ENCODE measurements at regions not wholly inside any gene's neighbourhood (a gene's known extent, or its start where the extent isn't known, plus 50 kb on each side); places are given as distances from the start of the nearest gene placed in this dataset.

- Histone ChIP-seq H3K9me3 (no peaks in the 10 kb centered on the region), H3K27me3 (no peaks in the 10 kb centered on the region), H3K4me1 (no peaks in the 10 kb centered on the region), H3K4me3 (no peak overlapping the region), H3K27ac (no peak overlapping the region), H3K36me3 (replicated peaks in 1 of 2; ENCODE audit: insufficient read depth in 1 of 2, low read depth in 2 of 2) (no peaks in the 10 kb centered on the region)
- ATAC-seq (no peak), DNase-seq (no peak)
- TF ChIP-seq CTCF (IDR thresholded peaks at IDR 0.05) (no peak), POLR2A (IDR thresholded peaks at IDR 0.05) (no peak)
- intact Hi-C loops (cut with DNase I) = no loop called here
- WGBS, 2 donors = 45 to 83% methylated on average over 2 of the region's 2 CpGs
Measured at GRCh38 chr10:52631146-52631545, 141.4 kb downstream of the MBL2 start.

DNA sequence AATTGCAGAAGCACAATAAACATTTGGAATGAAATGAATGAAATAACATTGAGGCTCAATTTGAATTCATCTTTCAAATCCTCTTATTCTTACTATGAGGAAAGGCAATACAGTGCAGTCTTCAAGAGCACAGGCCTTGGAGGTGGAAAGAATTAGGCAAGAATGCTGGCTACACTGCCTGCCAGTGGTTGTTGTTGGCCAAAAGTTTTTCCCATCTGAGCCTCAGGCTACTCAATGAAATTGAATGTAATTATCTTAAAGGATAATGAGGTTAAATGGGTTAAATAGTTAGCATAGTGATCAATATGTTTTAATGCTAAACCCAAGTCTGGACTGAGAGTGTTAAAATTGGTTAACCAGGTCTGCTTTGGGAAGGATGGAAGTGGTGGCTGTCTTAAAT is 140.9 kb downstream of the MBL2 start:
- ATAC-seq (no peak), DNase-seq (no peak)
- Histone ChIP-seq H3K36me3 (replicated peaks in 1 of 2; ENCODE audit: insufficient read depth in 1 of 2, low read depth in 2 of 2) (no peaks in the 10 kb centered on the region), H3K4me3 (no peak overlapping the region), H3K4me1 (no peaks in the 10 kb centered on the region), H3K9me3 (no peaks in the 10 kb centered on the region), H3K27ac (no peak overlapping the region), H3K27me3 (no peaks in the 10 kb centered on the region)
- intact Hi-C loops (cut with DNase I) = no loop called here
- no peak for TF ChIP-seq CTCF (IDR thresholded peaks at IDR 0.05)

- H3K36me3 ChIP-seq (replicated peaks in 1 of 2; ENCODE audit: insufficient read depth in 1 of 2, low read depth in 2 of 2) = no peaks in the 10 kb centered on the region
- ATAC-seq (no peak), DNase-seq (no peak)
- H3K27ac ChIP-seq = no peak overlapping the region
- 33% methylated on average over 3 of the region's 3 CpGs for WGBS, 2 donors
- intact Hi-C loops (cut with DNase I) = no loop called here
- H3K27me3 ChIP-seq = no peaks in the 10 kb centered on the region
- no peaks in the 10 kb centered on the region for H3K4me1 ChIP-seq
- H3K4me3 ChIP-seq = no peak overlapping the region
- TF ChIP-seq POLR2A (IDR thresholded peaks at IDR 0.05) = no peak
- no peak for TF ChIP-seq CTCF (IDR thresholded peaks at IDR 0.05)
- no peaks in the 10 kb centered on the region for H3K9me3 ChIP-seq
Measured at GRCh38 chr10:52632591-52632990, 140.0 kb downstream of the MBL2 start.

DNA sequence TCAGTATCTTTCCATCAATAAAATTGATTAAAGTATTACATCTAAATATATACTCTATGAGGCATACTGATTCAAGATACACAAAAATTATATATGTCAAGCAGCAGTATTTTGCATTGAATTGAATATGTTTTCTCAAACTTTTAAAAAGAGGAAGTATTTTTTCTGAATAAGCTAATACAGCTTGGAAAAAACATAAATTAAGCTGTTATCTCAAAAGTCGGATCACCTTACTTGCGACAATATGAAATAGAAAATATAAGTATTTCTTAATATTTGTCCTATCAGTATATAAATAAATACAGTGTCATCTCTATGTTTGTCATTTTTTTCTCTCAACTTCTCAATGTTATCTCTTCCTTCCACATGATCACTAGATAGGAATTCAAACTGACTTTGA is 139.3 kb downstream of the MBL2 start:
- H3K27me3 ChIP-seq = no peaks in the 10 kb centered on the region
- ATAC-seq (no peak), DNase-seq (no peak)
- H3K4me3 ChIP-seq = no peak overlapping the region
- H3K4me1 ChIP-seq = no peaks in the 10 kb centered on the region
- intact Hi-C loops (cut with DNase I) = no loop called here
- H3K27ac ChIP-seq = no peak overlapping the region
- H3K36me3 ChIP-seq (replicated peaks in 1 of 2; ENCODE audit: insufficient read depth in 1 of 2, low read depth in 2 of 2) = no peaks in the 10 kb centered on the region
- no peaks in the 10 kb centered on the region for H3K9me3 ChIP-seq
- 73 to 74% methylated on average over 2 of the region's 2 CpGs for WGBS, 2 donors
- TF ChIP-seq POLR2A (IDR thresholded peaks at IDR 0.05) = no peak
- TF ChIP-seq CTCF (IDR thresholded peaks at IDR 0.05) = no peak

GRCh38 chr10:52635651-52636050 is 136.9 kb downstream of the MBL2 start:
- Histone ChIP-seq H3K36me3 (replicated peaks in 1 of 2; ENCODE audit: insufficient read depth in 1 of 2, low read depth in 2 of 2) (no peaks in the 10 kb centered on the region), H3K27ac (no peak overlapping the region), H3K4me1 (no peaks in the 10 kb centered on the region), H3K9me3 (no peaks in the 10 kb centered on the region), H3K4me3 (no peak overlapping the region), H3K27me3 (no peaks in the 10 kb centered on the region)
- TF ChIP-seq POLR2A (IDR thresholded peaks at IDR 0.05) (no peak), CTCF (IDR thresholded peaks at IDR 0.05) (no peak)
- DNase-seq = no peak
- intact Hi-C loops (cut with DNase I) = no loop called here
- WGBS, 2 donors = 54 to 74% methylated on average over 1 of the region's 1 CpG
- ATAC-seq = no peak
